Stimulated activated CD8-positive, alpha-beta memory T cell treated with anti-CD3 and anti-CD28 coated beads, Interleukin-7, amount 100 ng/mL, for 48 hours (primary cell): ENCODE measurements at regions not wholly inside any gene's neighbourhood (a gene's known extent, or its start where the extent isn't known, plus 50 kb on each side); places are given as distances from the start of the nearest gene placed in this dataset.

Experiments
- DNase-seq, 2 donors: peaks; one replicate each; pipeline ENCODE4 v3.0.0-alpha.2; 2020; ENCODE audit warnings: low read depth in 1 of 2; ENCODE audit errors: extremely low read depth in 1 of 2

DNA sequence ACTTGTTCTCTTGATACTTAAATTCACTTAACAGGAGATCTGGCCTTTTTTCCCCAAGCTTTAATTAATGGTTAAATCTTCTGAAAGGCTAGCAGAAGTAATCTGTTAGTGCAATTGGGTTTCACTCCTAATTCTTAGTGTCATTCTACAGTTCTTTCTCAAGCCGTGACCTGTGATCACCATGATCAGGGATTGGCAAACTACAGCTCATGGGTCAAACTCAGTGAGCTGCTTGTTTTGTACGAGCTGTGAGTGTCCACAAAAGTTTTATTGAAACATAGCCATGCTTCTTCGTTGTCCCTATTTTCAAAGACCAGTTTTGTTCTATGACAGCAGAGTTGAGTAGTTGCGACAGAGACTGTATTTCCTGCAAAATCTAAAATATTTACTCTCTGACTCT lies 109.4 kb upstream of the KCNJ15 start:
- DNase-seq: no peak

DNA sequence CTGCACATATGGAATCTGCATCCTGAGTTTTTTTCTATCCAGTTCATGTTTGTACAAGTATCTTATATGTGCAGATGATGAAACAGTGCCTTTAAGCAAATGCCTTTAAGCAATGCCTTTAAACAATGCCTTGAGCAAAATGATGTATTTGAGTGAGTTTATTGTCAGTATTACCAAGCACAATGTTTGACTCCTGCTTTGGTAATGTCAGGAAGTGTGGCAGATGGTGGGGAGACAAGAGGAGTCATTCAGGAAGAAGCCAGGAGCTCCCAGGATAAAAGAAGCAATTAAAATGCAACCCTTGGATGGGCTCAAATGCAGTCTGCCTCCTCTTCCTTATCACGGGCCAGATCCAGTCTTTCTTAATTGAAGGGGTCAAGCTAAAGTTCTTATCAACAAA lies 108.7 kb upstream of the KCNJ15 start:
- no peak for DNase-seq

DNA sequence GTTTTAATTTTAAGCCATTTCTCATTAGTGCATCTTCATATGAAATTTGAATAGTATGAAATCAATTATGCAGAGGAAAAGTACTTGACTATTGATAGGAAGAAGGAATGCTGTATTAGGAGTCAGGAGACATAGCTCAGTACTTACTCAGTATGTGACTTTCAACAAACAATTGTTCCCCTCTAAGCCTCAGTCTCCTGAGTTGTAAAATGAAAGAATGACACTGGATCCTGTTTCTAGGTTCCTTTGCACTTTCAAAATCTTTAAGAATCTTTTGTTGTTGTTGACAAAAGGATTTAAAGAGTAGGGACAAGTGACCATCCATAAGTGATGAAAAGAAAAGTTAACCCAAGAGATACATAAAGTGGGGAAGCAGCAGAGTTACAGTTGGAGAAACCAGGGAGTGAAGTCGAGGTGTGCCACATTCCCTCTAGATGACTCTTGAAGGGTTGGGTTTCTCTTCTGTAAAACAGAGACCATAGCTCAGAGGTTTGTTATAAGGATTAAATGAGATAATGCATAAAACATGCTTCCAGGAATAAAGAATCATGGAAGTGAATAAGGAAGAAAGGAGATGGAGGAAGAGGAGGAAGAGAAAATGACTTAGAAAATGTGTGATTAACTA lies 105.7 kb upstream of the KCNJ15 start:
- no peak for DNase-seq

DNA sequence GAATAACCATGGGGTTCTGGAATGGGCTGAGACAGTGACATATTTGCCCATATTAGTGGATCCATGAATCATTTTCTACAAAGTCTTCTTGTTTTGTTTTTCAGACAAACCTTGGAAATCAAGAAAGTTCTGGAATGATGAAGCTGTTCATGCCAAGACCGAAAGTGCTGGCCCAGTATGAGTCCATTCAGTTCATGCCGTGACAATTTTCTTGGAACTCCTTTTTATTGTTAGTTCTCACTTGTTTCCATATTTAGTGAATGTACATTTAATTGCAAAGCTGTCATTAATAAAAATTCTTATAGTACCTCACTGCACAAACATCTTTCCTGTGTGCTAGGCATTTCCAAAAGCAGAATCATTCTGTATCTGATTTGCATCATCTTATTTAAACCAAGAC lies 100.6 kb upstream of the KCNJ15 start:
- no peak for DNase-seq

DNA sequence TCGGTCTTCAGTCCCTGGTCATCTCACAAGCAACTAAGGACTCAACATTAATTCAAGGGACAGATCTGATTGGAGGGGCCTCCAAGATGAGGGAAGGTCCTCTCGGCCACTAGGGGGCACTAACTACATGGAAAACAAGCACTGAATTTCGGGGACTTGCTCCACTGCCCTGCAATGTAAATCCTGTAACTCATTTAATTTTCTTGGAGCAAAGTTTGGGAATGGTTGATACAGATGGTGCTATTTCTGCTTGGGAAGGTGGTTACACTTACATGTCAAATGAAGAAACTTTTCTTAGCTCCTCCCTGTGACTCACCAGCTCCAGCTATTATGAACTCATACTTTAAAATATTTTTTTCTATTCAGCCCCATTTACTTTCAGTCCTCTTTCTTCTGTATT lies 97.4 kb upstream of the KCNJ15 start:
- DNase-seq: peak in 1 of 2 donors; percentile 31

DNA sequence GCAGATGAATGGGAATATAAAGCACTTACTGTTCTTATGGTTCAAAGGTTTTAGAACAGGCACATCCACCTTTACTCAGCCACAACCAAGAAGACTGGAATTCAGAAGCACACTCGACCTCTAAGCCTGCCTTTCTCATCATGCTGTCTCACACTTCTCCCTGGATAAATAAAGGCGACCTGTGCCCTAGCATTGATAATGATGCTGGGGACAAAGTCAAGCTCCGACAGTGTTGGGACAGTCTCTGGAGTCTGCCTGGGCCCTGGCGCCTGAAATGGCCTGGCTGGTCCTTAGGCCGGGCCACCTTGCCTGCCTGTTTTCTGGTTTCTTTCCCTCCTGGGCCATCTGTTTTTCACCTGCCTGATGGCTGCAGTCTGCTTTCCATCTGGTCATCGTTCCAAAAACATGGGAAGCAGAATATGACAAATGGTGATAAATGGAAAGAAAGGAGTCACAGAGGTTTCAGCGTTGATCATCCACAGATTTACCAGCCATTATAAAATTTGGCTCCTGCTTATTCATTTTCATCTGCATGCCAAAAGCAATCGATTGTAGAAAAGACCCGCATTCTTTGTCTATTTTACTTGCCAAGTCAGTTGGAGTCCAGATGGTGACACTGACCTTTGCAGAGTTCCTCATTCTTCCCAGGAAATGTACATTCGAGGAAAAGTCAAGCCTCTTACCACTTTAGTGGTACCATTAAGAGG lies 91.2 kb upstream of the KCNJ15 start:
- no peak for DNase-seq

DNA sequence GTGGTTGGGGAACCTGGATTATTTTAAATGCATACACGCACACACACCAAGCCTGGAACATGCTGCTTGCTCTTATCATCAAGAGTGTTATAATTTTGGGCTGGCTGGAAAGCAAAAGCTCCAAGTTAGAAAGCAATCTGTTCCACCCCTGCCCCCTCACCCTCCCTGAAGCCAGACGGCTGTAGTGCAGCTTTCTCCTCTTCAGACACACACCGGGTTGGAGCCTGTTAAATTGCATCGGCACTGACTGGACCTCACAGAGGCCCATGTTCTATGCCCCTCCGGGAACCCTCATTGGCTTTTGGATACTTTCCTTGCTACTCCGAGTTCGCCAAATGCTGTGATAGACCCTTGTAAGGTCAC lies 90.6 kb upstream of the KCNJ15 start:
- no peak for DNase-seq

DNA sequence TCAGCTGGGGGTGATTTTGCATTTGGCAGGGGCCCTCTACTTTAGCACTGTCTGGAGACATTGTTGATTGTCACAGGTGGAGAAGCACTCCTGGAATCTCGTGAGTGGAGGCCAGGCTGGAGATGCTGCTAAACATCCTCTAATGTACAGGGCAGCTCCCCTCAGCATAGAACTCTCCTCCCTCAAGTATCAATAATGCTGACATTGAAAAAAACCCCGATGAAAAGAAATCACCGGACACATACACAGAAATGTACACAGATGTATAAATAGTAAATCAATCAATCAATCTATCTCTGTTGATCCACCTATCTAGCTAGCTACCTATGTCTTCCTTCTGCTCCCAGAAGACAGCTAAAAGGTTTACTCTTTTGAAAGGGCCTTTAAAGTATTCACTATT lies 89.4 kb upstream of the KCNJ15 start:
- DNase-seq: no peak

DNA sequence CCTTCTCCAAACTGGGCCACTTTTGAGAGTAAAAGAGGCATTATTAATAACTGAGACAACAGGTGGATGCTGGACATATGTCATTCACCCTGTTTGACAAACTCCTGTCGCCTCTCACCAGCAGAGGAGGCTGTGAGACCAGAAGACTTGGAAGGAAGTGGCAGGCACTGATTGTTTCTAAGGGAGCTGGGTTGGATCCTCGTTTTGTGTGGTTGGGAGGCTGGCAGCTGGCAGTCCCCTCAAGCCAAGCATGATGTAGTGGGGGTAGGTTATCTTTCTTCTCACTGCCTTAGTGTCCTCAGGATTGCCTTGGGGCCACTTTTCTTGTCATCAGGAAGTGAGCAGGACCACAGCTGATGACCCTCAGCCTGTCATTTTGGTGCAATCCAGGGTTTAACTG lies 86.5 kb upstream of the KCNJ15 start:
- DNase-seq: no peak

DNA sequence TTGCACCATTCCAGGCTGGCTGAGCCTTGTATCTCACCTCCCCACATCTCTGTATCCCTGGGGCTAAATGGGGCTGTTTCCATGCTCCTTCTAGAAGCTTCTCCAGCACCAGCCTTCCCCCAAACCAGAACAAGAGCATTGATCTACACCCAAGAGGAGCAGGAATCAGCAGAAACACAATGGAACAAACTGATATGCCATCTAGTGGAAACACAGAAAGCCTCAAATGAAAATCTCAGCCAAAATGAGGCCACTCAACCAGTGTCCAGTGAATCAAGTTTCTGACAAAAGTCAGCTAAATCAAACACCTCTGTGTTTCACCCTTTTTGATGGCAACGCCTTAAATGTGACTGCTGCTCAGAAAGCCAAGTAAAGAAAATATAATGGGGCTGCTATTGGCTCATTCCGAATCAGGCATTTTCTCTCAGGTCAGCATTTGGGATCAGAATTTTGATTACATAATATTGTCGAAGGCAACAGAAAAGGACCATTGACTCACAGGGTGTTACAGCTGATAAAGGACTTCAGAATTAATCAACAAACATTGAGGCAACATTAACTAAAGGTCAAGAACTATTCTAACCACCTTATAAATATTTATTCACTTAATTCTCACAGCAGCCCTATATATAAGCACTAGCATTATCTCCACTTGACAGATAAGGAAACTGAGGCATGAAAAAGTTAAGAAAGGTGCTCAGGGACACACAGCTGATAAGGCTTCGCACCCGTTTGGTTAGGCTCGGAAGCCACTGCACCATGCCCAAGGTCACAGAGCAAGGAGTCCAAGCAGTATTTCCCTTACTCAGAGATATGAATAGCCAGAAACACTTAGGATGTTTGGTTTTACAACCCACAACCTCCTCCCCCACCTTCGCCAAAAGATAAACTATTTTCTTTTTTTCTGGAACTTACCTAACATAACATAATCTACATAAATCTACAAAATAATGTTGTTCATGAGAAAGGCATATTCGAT lies 85.8 kb upstream of the KCNJ15 start:
- no peak for DNase-seq

DNA sequence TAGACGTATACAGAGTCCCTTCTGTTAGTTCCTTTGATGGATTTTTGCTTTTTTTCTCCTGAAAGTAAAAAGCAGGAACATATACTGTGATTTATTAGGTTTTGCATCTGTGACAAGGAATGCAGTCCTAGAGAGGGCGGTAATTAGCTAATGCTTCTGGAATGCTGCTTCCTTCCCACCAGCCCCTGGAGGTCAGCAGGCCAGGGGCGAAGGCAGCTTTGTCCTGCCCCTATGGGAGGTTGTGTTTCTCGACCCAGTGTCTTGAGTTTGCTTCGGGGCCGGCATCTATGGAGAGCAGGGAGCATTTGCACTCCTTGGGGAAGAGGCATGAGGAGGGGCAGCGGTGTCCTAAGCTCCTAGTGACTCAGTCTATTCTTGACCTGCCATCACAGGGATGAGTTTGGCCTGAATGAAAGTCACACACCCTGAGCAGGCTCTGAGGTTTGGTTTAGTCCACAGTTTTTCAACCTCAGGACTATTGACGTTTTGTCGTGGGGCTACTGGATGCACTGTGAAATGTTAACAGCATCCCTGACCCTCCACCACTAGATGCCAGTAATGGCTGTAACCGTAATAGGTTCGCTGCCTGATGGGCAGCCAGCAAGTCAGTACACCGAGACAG lies 85.0 kb upstream of the KCNJ15 start:
- no peak for DNase-seq

DNA sequence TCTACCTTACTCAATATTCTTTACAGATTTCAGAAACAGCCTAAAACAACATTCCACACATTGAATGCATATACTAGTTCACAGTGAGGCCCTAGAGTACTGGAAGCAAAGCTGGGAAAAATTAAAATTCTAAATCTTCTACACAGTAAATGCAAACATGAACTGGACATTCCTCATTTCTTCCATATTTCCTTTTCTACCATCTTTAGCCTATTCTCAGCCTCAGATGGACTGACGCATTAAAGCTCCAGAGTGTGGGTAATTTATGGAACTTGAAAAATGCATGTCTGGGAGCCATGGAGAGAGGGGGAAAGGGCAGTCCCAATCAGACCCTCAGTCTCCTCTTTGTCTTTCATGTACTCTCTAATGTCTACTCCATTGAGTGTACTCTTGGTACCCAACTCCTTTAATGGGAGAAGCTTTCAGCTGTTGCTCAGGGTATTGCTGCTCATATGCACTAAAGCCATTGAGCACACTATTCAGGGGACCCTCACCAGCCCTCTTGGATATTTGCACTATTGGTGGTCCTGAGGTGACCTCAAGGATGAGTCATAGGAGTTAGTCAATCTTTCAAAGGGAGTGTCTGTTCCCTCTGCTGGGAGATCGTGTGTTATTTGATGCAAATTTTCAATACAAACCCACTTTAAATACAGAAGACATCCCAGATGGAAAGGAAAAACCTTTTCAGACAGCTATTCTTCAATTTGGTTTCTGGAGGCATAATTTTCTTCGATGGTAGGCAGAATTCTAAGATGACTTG lies 83.3 kb upstream of the KCNJ15 start:
- no peak for DNase-seq

DNA sequence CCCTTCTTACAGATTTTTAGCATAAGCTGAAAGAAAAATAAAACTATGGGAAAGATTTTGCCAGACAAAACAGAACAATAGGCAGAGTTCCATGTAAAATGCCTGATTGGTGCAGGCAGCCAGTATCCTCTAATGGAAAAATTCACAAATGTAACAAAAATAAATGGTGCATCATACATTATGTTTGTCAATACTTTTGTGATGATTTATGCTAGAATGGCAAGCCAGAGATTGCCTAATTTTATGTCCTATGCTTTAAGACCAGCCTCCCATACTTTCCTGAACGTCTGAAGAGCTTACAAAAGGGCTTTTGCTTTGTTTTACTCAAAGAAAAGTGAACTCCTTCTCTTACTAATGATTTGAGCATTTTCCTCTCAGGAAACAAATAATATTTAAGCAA lies 81.5 kb upstream of the KCNJ15 start:
- no peak for DNase-seq

DNA sequence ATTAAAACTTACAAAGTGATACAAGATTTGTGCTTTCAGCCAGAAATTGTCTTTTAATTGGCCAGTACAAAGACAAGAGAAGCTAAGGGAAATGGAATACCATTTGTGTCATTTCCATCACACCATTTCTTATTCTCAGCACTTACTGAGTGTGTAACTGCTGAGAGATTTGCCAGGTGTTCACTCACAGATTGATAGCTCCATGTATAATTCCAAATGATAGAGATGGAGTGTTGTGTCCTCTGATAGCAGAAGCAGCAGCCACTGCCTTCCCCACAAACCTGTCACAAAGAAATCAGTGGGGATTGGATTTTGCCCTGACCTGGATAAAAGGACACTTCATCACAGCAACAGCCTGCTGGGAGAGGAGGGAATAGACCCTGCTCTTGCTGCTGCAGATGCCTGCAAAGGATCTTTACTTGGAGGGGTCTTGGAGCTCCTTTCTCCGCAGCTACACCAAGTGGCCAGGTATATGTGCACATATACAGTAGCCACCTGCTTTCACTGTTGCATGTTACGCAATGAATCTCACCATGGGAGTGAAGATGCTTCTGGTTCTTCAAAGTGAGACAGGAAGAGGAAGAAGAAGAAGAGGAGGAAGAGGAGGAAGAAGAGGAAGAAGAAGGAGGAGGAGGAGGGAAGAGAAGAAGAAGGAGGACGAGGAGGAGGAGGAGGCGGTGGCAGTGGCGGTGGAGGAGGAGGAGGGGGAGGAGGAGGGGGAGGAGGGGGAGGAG lies 78.7 kb upstream of the KCNJ15 start:
- DNase-seq: no peak

DNA sequence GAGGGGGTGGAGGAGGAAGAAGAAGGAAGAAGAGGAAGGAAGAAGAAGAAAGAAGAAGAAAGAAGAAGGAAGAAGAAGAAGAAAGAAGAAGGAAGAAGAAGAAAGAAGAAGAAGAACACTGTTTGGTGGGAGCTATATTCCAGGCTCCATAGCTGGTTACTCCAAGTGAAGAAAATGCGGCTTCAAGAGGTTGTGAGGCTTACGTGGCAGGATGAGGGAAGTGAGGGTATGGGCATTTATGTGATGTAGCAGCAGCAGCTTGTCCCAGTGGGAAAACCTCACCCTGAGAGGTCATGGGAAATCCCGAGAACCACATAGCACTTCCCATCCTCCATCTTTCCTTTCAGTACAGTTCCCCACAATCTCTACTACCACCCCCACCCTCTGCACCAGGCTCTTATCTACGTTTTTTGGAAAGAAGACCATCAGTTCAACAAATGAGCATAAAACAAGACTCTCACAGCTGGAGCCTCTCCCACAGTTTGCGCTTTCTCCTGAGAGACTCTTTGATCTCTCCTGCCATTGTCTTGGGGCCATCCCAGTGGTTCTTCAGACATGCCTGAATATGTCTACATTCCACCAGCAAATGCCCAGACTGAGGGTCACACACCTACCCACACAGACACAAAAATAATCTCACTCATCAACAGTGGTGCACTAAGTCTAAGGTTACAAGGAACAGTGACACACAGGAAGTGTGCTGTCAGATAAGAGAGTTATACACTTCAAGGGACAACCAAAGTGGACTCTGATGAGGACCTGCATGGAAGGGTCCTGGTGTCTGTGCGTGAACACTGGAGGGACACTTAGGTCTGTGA lies 77.9 kb upstream of the KCNJ15 start:
- DNase-seq: no peak

DNA sequence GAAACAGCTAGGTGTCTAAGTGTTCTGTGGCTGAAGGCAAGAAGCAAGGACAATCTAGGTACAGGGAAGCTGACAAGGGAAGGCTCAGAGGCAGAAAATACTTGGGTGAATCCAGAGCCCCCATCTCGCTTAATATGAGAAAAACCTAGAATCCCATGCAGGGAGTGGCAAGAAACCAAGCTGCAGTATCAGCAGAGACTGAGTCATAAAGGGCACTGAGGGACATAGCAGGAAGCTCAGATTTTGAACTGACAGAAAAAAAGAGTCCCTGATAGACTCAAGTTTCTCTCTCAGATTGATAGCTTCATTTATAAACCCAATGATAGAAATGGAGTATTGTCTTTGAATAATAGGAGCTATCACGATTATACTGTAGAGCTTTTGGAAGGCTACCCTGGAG lies 77.3 kb upstream of the KCNJ15 start:
- no peak for DNase-seq

DNA sequence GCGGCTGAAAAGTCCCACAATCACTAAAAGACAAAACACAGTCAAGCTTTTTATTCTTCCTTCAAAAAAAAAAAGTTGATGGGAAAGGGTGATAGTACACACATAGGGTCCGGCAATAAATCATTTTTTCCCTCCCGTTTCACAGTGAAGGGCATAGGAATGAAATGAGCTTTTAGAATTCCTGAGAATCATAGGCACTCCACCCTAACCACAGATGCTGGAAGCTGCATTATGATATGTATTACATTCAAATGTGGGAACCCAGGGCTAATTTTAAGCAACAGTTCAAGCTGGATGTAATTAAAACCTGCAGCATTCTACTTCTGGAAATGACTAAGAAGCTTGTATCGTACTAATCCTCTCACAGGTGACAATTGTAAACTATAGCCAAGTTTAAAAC lies 75.7 kb upstream of the KCNJ15 start:
- no peak for DNase-seq

DNA sequence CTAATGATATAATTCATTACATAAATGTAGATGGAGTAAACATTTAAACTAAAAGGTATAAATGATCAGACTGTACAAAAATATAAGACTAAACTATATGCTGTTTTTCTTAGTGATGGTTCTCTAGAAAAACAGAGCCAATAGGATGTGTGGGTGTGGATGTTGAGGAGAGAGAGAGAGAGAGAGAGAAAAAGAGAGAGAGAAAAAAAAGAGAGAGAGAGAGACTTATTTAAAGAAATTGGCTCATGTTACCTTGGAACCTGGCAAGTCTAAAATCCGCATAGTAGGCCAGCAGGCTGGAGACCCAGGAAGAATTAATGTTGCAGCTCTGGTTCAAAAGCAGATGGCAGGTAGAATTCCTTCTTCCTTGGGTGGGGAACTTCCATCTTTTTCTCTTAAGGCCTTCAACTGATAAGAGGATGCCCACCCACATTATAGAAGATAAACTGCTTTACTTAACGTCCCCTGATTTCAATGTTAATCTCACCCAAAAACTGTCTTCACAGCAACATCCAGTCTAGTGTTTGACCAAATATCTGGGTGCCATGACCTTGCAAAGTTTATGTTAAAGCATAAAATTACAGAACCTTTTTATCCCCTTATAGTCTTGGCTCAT lies 74.3 kb upstream of the KCNJ15 start:
- DNase-seq: no peak

DNA sequence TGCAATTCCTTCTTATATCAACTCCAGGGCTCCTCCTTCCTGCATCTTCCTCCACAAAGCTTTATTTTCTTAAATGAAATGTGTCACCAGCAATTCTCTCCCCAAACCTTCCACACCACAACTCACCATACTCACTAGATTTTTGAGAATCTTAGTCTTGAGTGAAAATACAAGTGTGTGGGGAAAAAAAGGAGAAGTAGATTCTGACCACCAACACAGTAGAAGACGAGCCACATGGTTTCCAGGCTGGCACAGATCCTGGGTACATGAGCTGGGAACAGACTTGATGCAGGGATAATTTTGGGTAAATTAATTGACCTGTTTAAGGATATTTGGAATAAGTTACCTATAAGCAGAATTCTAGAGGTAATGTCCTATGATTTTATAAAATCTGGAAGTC lies 72.8 kb upstream of the KCNJ15 start:
- no peak for DNase-seq
